H9 (cell line): ENCODE measurements at regions not wholly inside any gene's neighbourhood (a gene's known extent, or its start where the extent isn't known, plus 50 kb on each side); places are given as distances from the start of the nearest gene placed in this dataset.

Experiments used
- DNase-seq: peaks from one replicate; pipeline ENCODE4 v3.0.0-alpha.2; 2017
- H2AFZ ChIP-seq: one replicate; pipeline ENCODE4 v1.6.1; 2013; ENCODE audit warnings: mild to moderate bottlenecking, low read length, control low read depth, moderate library complexity
- H2AK5ac ChIP-seq: 2 replicates; pipeline ENCODE4 v1.6.1; 2013; ENCODE audit warnings: low read length, control low read depth, mixed read lengths; ENCODE audit not compliant: insufficient read length
- H2BK120ac ChIP-seq: one replicate; pipeline ENCODE4 v1.6.1; 2013; ENCODE audit warnings: low read depth, mild to moderate bottlenecking, low read length, control low read depth, inconsistent platforms; ENCODE audit not compliant: poor library complexity, severe bottlenecking
- H2BK12ac ChIP-seq: 2 replicates; pipeline ENCODE4 v1.6.1; 2013; ENCODE audit warnings: low read length, control low read depth, mixed read lengths, low read depth; ENCODE audit not compliant: insufficient read length
- H2BK15ac ChIP-seq: 2 replicates; pipeline ENCODE4 v1.6.1; 2013; ENCODE audit warnings: low read depth, low read length, control low read depth
- H2BK20ac ChIP-seq: one replicate; pipeline ENCODE4 v1.6.1; 2013; ENCODE audit warnings: low read depth, mild to moderate bottlenecking, low read length, control low read depth, inconsistent platforms; ENCODE audit not compliant: poor library complexity, severe bottlenecking
- H2BK5ac ChIP-seq: 2 replicates; pipeline ENCODE4 v1.6.1; 2013; ENCODE audit warnings: low read length, control low read depth, mixed read lengths; ENCODE audit not compliant: insufficient read length
- H3K14ac ChIP-seq: 2 replicates; pipeline ENCODE4 v1.6.1; 2013; ENCODE audit warnings: low read length, control low read depth; ENCODE audit not compliant: insufficient read depth
- H3K18ac ChIP-seq: 2 replicates; pipeline ENCODE4 v1.6.1; 2013; ENCODE audit warnings: low read depth, mild to moderate bottlenecking, mixed read lengths, low read length, control low read depth; ENCODE audit not compliant: insufficient read length
- H3K23ac ChIP-seq: 2 replicates; pipeline ENCODE4 v1.6.1; 2013; ENCODE audit warnings: low read length, control low read depth, mixed read lengths, low read depth; ENCODE audit not compliant: insufficient read length
- H3K23me2 ChIP-seq: 2 replicates; pipeline ENCODE4 v1.6.1; 2013; ENCODE audit warnings: low read depth, mild to moderate bottlenecking, mixed read lengths, low read length, control low read depth; ENCODE audit not compliant: insufficient read length, poor library complexity, severe bottlenecking
- H3K27ac ChIP-seq: 2 replicates; pipeline ENCODE4 v1.5.1; 2013; ENCODE audit warnings: low read length, control low read depth, mixed read lengths, low read depth; ENCODE audit not compliant: insufficient read length
- H3K27me3 ChIP-seq: 2 replicates; pipeline ENCODE4 v1.6.1; 2013; ENCODE audit warnings: low read length, control low read depth, inconsistent platforms; ENCODE audit not compliant: insufficient read depth
- H3K4ac ChIP-seq: 2 replicates; pipeline ENCODE4 v1.6.1; 2013; ENCODE audit warnings: low read depth, mild to moderate bottlenecking, control low read depth, inconsistent platforms, low read length, moderate library complexity
- H3K4me1 ChIP-seq: 2 replicates; pipeline ENCODE4 v1.6.1; 2013; ENCODE audit warnings: low read length, control low read depth, inconsistent platforms; ENCODE audit not compliant: insufficient read depth
- H3K4me2 ChIP-seq: 2 replicates; pipeline ENCODE4 v1.6.1; 2013; ENCODE audit warnings: low read length, control low read depth, mixed read lengths; ENCODE audit not compliant: insufficient read length, insufficient read depth
- H3K56ac ChIP-seq: 2 replicates; pipeline ENCODE4 v1.6.1; 2013; ENCODE audit warnings: low read depth, mild to moderate bottlenecking, mixed read lengths, low read length, control low read depth; ENCODE audit not compliant: insufficient read length
- H3K79me1 ChIP-seq: 2 replicates; pipeline ENCODE4 v1.6.1; 2013; ENCODE audit warnings: low read depth, mild to moderate bottlenecking, moderate library complexity, low read length, control low read depth, inconsistent platforms; ENCODE audit not compliant: insufficient read depth, poor library complexity, severe bottlenecking
- H3K79me2 ChIP-seq: 2 replicates; pipeline ENCODE4 v1.6.1; 2013; ENCODE audit warnings: low read length, control low read depth, inconsistent platforms; ENCODE audit not compliant: insufficient read depth
- H3K9ac ChIP-seq: 2 replicates; pipeline ENCODE4 v1.6.1; 2013; ENCODE audit warnings: low read length, control low read depth, mixed read lengths; ENCODE audit not compliant: insufficient read length; ENCODE audit errors: extremely low read depth
- H3K9me3 ChIP-seq: one replicate; pipeline ENCODE4 v1.6.1; 2013; ENCODE audit warnings: low read depth, low read length, inconsistent platforms; ENCODE audit not compliant: control insufficient read depth
- H3T11ph ChIP-seq: one replicate; pipeline ENCODE4 v1.6.1; 2013; ENCODE audit warnings: mild to moderate bottlenecking, low read length, control low read depth, inconsistent platforms
- H4K20me1 ChIP-seq: one replicate; pipeline ENCODE4 v1.6.1; 2013; ENCODE audit not compliant: control insufficient read depth, insufficient read length, insufficient read depth
- H4K5ac ChIP-seq: 2 replicates; pipeline ENCODE4 v1.6.1; 2013; ENCODE audit warnings: low read depth, mild to moderate bottlenecking, mixed read lengths, low read length, control low read depth; ENCODE audit not compliant: insufficient read length
- H4K8ac ChIP-seq: replicated peaks from 2 replicates; pipeline ENCODE4 v1.6.1; 2013; ENCODE audit warnings: low read length, control low read depth, mixed read lengths, low read depth; ENCODE audit not compliant: insufficient read length
- H4K91ac ChIP-seq: 2 replicates; pipeline ENCODE4 v1.6.1; 2013; ENCODE audit warnings: low read depth, mild to moderate bottlenecking, moderate library complexity, mixed read lengths, low read length, control low read depth; ENCODE audit not compliant: insufficient read length
- H3K27ac Mint-ChIP-seq, 3 experiments: 2 replicates in 2 of 3; 3 replicates in 1 of 3; pipeline ENCODE4 v1.8.0; 2020 to 2021; ENCODE audit warnings: mixed read lengths in 3 of 3, mild to moderate bottlenecking in 1 of 3, moderate library complexity in 1 of 3
- H3K27me3 Mint-ChIP-seq: 2 replicates; pipeline ENCODE4 v1.8.0; 2021; ENCODE audit warnings: low read depth, mild to moderate bottlenecking, moderate library complexity, mixed read lengths
- H3K36me3 Mint-ChIP-seq, 3 experiments: 2 replicates in 2 of 3; 3 replicates in 1 of 3; pipeline ENCODE4 v1.8.0; 2020 to 2021; ENCODE audit warnings: low read depth in 3 of 3, mixed read lengths in 3 of 3; ENCODE audit not compliant: insufficient read depth in 1 of 3
- H3K4me1 Mint-ChIP-seq, 2 experiments: 2 replicates each; pipeline ENCODE4 v1.8.0; 2020; ENCODE audit warnings: mixed read lengths in 2 of 2
- H3K4me3 Mint-ChIP-seq, 2 experiments: 2 replicates in 1 of 2; 3 replicates in 1 of 2; pipeline ENCODE4 v1.8.0; 2020 to 2021; ENCODE audit warnings: mild to moderate bottlenecking in 2 of 2, mixed read lengths in 2 of 2, moderate library complexity in 1 of 2
- H3K9me3 Mint-ChIP-seq, 2 experiments: 2 replicates in 1 of 2; 3 replicates in 1 of 2; pipeline ENCODE4 v1.8.0; 2020; ENCODE audit warnings: mild to moderate bottlenecking in 2 of 2, mixed read lengths in 2 of 2, moderate library complexity in 1 of 2
- CTCF ChIP-seq: fragments of 200-600 bp; sonication (generic); conservative IDR thresholded peaks from 3 replicates; pipeline ENCODE4 v1.8.0; 2021; ENCODE audit warnings: antibody characterized with exemption, mild to moderate bottlenecking
- WGBS: extraction: QIAGEN DNeasy Blood & Tissue Kit; methylation state at CpG from one replicate; pipeline ENCODE4 v1.1.7; 2013; ENCODE audit warnings: missing lambda C conversion rate, low lambda C conversion rate, mixed read lengths; ENCODE audit not compliant: insufficient read length; ENCODE audit errors: extremely low coverage; 5-methylcytosine and 5-hydroxymethylcytosine counted together

GRCh38 chr1:69406244-69406643 is 161.5 kb upstream of the LRRC7 start:
- H3K4me1 Mint-ChIP-seq, result peaks cover 0 to 4% of the 10 kb centered on the region in 2 experiments; a peak in 1 of 4 replicates
- Histone ChIP-seq H4K20me1 (no peaks in the 10 kb centered on the region), H2AK5ac (no peak overlapping the region), H3K9ac (no peak overlapping the region), H3K14ac (no peak overlapping the region), H3K9me3 (no peaks in the 10 kb centered on the region), H3K18ac (no peak overlapping the region), H3K4me2 (no peak overlapping the region), H2BK15ac (no peak overlapping the region), H2BK120ac (no peak overlapping the region), H4K8ac (no peak overlapping the region), H2BK20ac (no peak overlapping the region), H3K4ac (no peak overlapping the region), H3K23me2 (no peaks in the 10 kb centered on the region), H3K27me3 (no peaks in the 10 kb centered on the region), H2BK5ac (no peak overlapping the region), H4K91ac (no peak overlapping the region), H3K4me1 (no peaks in the 10 kb centered on the region; the same call in none of the 2 replicates), H3K23ac (no peak overlapping the region), H3K79me2 (no peaks in the 10 kb centered on the region), H2BK12ac (no peak overlapping the region), H2AFZ (no peak overlapping the region), H3K79me1 (no peaks in the 10 kb centered on the region), H3T11ph (no peak overlapping the region), H3K27ac (no peak overlapping the region), H4K5ac (no peak overlapping the region), H3K56ac (no peak overlapping the region)
- H3K9me3 Mint-ChIP-seq, result no peaks in the 10 kb centered on the region
- H3K4me3 Mint-ChIP-seq, result no peak overlapping the region
- no peak for DNase-seq
- TF ChIP-seq CTCF, result no peak
- no peak overlapping the region for H3K27ac Mint-ChIP-seq
- H3K36me3 Mint-ChIP-seq, result no peaks in the 10 kb centered on the region; a peak in 1 of 7 replicates
- H3K27me3 Mint-ChIP-seq, result no peaks in the 10 kb centered on the region
- WGBS, result no CpG with 5 or more reads among the region's 3 CpGs
